Activated naive CD8-positive, alpha-beta T cell treated with anti-CD3 and anti-CD28 coated beads, Interleukin-2, amount 50 U/mL, for 24 hours (primary cell): ENCODE measurements at regions not wholly inside any gene's neighbourhood (a gene's known extent, or its start where the extent isn't known, plus 50 kb on each side); places are given as distances from the start of the nearest gene placed in this dataset.
"Not testable (repeated sequence)": the region's sequence is repeated elsewhere in the genome, so short reads cannot be mapped to it uniquely, and the experiment has no call there.

Experiments used
- ATAC-seq: fragments of 150-1000 bp; cut with Tn5 transposase; one replicate; pipeline ENCODE4 v1.10.0; 2021
- DNase-seq: peaks from one replicate; pipeline ENCODE4 v3.0.0; 2021
- H3K27ac Mint-ChIP-seq: one replicate; pipeline ENCODE4 v1.8.0; 2021; ENCODE audit warnings: mild to moderate bottlenecking, mixed read lengths
- H3K27me3 Mint-ChIP-seq: one replicate; pipeline ENCODE4 v1.8.0; 2021; ENCODE audit warnings: mixed read lengths
- H3K36me3 Mint-ChIP-seq: one replicate; pipeline ENCODE4 v1.8.0; 2021; ENCODE audit warnings: low read depth, mixed read lengths
- H3K4me1 Mint-ChIP-seq: one replicate; pipeline ENCODE4 v1.8.0; 2021; ENCODE audit warnings: mixed read lengths
- H3K4me3 Mint-ChIP-seq: one replicate; pipeline ENCODE4 v1.8.0; 2021; ENCODE audit warnings: mild to moderate bottlenecking, moderate library complexity, mixed read lengths
- H3K9me3 Mint-ChIP-seq: one replicate; pipeline ENCODE4 v1.8.0; 2021; ENCODE audit warnings: mixed read lengths

GRCh38 chr9:126166291-126166690 is 160.3 kb upstream of the MVB12B start:
- DNase-seq: no peak
- ATAC-seq: no peak
- Mint-ChIP-seq H3K27me3 (peaks cover 25% of the 10 kb centered on the region), H3K4me1 (no peaks in the 10 kb centered on the region), H3K36me3 (no peaks in the 10 kb centered on the region), H3K4me3 (no peak overlapping the region), H3K27ac (no peak overlapping the region), H3K9me3 (no peaks in the 10 kb centered on the region)

- H3K27me3 Mint-ChIP-seq: peaks cover 25% of the 10 kb centered on the region
- H3K4me1 Mint-ChIP-seq: no peaks in the 10 kb centered on the region
- DNase-seq: no peak
- no peaks in the 10 kb centered on the region for H3K9me3 Mint-ChIP-seq
- ATAC-seq: no peak
- no peaks in the 10 kb centered on the region for H3K36me3 Mint-ChIP-seq
- H3K4me3 Mint-ChIP-seq: no peak overlapping the region
- no peak overlapping the region for H3K27ac Mint-ChIP-seq
Observed at GRCh38 chr9:126166866-126167265, 159.8 kb upstream of the MVB12B start.

DNA sequence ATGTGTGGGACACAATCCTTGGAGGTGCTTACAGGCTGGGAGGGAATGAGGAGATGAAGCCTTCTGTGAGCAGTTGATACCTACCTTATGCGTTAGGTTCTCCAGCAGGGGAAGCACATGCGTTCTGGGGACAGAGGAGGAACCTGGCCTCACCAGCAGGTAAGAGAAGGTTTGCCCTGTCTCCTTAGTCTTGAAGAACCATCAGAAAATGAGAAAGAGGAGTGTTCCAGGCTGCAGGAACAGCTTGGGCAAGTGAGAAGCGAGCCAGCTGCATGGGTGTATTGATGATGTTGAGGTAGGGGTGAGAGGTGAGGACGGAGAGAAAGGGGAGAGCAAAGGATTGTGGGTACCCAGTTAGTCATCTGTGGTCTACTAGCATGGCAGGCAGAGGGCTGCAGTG is 156.9 kb upstream of the MVB12B start:
- Mint-ChIP-seq H3K27ac (no peak overlapping the region), H3K4me3 (no peak overlapping the region), H3K4me1 (no peaks in the 10 kb centered on the region), H3K9me3 (no peaks in the 10 kb centered on the region), H3K27me3 (peaks cover 21% of the 10 kb centered on the region), H3K36me3 (no peaks in the 10 kb centered on the region)
- no peak for DNase-seq
- no peak for ATAC-seq

DNA sequence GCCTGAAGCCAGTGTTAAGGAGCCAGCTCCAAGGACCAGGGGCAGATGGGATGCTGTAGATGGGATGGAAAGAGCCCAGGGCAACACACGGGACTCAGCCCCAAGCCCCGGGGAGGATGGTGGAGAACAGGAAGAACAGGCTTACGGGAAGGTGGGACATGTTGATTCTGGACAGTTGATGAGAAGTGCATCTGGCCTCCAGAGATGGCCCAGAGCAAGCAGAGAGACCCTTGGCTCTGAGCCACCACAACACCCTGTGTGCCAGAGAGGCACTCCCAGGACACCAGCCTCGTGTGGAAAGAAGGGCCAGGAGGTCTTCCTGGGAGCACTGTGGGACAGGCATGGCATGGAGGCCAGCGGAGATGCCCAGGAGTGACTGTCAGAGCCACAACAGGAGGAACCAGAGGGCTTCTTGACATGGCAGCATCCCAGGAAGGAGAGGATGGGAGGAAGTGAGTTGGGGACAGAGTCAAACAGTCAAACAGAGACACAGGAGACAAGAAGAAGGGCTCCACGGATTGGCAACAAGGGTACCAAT is 156.3 kb upstream of the MVB12B start:
- H3K36me3 Mint-ChIP-seq: no peaks in the 10 kb centered on the region
- ATAC-seq (no peak), DNase-seq (no peak)
- no peaks in the 10 kb centered on the region for H3K9me3 Mint-ChIP-seq
- no peak overlapping the region for H3K4me3 Mint-ChIP-seq
- H3K4me1 Mint-ChIP-seq: no peaks in the 10 kb centered on the region
- no peak overlapping the region for H3K27ac Mint-ChIP-seq
- peaks cover 21% of the 10 kb centered on the region for H3K27me3 Mint-ChIP-seq

DNA sequence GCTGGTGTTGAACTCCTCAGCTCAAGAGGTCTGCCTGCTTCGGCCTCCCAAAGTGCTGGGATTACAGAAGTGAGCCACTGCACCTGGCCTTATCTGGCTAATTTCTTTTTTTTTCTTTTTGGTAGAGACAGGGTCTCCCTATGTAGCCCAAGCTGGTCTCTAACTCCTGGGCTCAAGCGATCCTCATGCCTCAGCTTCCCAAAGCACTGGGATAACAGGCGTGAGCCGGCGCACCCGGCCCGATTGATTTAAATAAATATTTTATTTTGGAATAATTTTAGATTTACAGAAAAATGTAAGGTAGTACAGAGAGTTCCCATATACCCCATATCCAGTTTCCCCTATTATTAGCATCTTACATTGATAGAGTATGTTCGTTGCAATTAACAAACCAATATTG is 155.0 kb upstream of the MVB12B start:
- no peak for DNase-seq
- no peaks in the 10 kb centered on the region for H3K9me3 Mint-ChIP-seq
- H3K4me3 Mint-ChIP-seq: no peak overlapping the region
- no peaks in the 10 kb centered on the region for H3K36me3 Mint-ChIP-seq
- H3K4me1 Mint-ChIP-seq: no peaks in the 10 kb centered on the region
- peaks cover 16% of the 10 kb centered on the region for H3K27me3 Mint-ChIP-seq
- no peak overlapping the region for H3K27ac Mint-ChIP-seq
- no peak for ATAC-seq

DNA sequence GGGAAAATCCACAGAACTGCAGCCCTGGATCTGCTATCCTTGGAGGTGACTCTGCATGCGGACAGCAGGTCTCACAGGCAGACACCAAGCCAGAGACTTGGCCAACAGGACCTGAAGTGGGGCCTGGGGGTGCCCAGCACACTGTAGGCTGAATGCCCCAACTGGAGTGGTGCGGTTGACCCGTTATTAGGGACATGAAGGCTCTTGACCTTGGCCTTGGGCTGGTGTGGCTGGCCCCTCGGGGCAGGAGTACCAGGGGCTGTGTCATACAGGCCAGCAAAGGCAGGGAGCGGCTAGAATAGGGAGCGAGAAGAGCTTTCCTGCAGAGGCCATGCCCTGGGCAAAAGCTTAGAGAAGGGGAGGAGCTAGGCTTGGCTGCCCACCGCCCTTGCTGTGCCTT is 153.2 kb upstream of the MVB12B start:
- no peak for DNase-seq
- no peaks in the 10 kb centered on the region for H3K4me1 Mint-ChIP-seq
- no peaks in the 10 kb centered on the region for H3K36me3 Mint-ChIP-seq
- peaks cover 19% of the 10 kb centered on the region for H3K27me3 Mint-ChIP-seq
- H3K4me3 Mint-ChIP-seq: no peak overlapping the region
- no peak for ATAC-seq
- no peaks in the 10 kb centered on the region for H3K9me3 Mint-ChIP-seq
- no peak overlapping the region for H3K27ac Mint-ChIP-seq

DNA sequence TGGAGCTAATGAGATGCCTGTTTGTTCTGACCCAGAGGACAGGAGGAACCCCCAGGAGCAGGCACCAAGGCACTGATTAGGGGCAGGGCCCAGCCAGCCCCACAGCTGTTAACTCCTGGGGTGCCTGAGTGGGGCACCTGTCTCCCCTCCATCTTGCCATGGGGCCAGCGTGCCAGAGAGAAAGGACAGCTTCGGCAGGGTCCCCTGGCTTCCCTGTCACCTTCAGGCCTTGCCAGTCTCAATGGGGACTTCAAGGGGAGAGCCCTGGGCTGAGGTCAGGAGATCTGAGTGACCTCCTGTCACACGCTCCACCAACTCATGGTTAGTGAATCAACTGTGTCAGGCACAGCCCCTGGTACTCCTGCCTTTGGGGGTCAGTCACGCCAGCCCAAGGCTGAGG is 152.7 kb upstream of the MVB12B start:
- H3K27ac Mint-ChIP-seq: no peak overlapping the region
- DNase-seq (no peak), ATAC-seq (no peak)
- no peaks in the 10 kb centered on the region for H3K9me3 Mint-ChIP-seq
- H3K4me3 Mint-ChIP-seq: no peak overlapping the region
- H3K27me3 Mint-ChIP-seq: peaks cover 20% of the 10 kb centered on the region
- no peaks in the 10 kb centered on the region for H3K36me3 Mint-ChIP-seq
- no peaks in the 10 kb centered on the region for H3K4me1 Mint-ChIP-seq

DNA sequence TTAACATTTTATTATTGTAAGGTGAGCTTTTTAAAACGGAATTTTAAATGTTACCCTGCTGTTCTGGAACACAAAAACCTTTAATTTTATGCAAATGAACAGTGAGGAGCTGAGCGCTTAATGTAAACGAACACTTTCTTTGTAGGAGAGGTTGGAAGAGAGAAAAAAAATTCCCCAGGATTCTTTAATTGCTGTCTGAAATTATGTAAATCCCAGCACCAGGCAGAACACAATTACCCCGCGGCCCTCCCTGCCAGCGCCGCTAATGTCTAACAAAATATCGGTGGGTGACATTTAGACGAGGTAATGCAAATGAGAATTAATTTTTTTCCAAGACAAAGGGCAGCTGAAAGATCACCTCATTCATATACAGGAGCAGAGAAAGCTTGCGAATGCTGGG is 143.4 kb upstream of the MVB12B start:
- DNase-seq: no peak
- peaks cover 21% of the 10 kb centered on the region for H3K9me3 Mint-ChIP-seq
- no peak overlapping the region for H3K4me3 Mint-ChIP-seq
- no peaks in the 10 kb centered on the region for H3K4me1 Mint-ChIP-seq
- ATAC-seq: no peak
- peaks cover 63% of the 10 kb centered on the region for H3K27me3 Mint-ChIP-seq
- H3K36me3 Mint-ChIP-seq: no peaks in the 10 kb centered on the region
- H3K27ac Mint-ChIP-seq: no peak overlapping the region

GRCh38 chr9:126190994-126191393 is 135.6 kb upstream of the MVB12B start:
- not testable (repeated sequence) for H3K4me3 Mint-ChIP-seq, H3K9me3 Mint-ChIP-seq, DNase-seq, H3K27ac Mint-ChIP-seq, H3K4me1 Mint-ChIP-seq, ATAC-seq, H3K36me3 Mint-ChIP-seq
- peaks cover 40% of the 10 kb centered on the region for H3K27me3 Mint-ChIP-seq

GRCh38 chr9:126198854-126199253 is 127.8 kb upstream of the MVB12B start:
- H3K9me3 Mint-ChIP-seq: no peaks in the 10 kb centered on the region
- no peak for ATAC-seq
- no peaks in the 10 kb centered on the region for H3K4me1 Mint-ChIP-seq
- no peak overlapping the region for H3K27ac Mint-ChIP-seq
- H3K36me3 Mint-ChIP-seq: no peaks in the 10 kb centered on the region
- no peak for DNase-seq
- no peak overlapping the region for H3K4me3 Mint-ChIP-seq
- peaks cover 55% of the 10 kb centered on the region for H3K27me3 Mint-ChIP-seq

DNA sequence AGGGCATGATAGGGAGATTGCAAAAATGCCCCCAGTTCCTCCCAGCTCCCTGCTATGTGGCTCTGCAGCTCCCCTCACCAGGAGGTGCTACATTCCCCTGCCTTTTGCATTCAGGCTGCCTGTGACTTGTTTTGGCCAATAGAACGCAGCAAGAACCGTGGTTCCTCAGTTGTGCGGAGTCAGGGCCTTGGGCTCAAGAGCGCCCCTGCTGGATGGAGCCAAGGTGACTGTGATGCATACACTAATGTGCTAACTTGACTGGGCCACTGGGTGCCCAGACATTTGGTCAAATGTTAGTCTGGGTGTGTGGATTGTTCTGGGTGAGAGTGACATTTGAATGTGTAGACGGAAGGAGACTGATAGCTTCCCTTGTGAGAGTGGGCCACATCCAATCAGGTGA is 123.3 kb upstream of the MVB12B start:
- peaks cover 35% of the 10 kb centered on the region for H3K27me3 Mint-ChIP-seq

DNA sequence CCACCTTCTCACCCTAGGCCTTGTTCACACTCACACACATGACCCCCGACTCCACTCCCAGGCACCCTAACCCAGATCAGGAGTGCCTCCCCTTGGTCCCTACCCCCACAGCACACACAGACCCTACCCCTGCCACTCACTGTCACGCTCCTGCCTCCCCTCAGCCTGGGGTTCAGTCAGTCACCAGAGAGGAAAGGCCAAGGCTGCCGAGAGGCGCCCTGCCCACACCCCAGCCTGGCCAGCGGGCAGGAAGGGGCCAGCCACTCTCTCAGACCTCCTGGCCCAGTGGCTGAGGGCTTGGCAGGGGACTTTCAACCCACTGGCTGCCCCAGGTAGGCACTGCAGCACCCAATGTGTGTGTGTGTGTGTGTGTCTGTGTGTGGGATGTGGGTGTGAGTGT is 122.4 kb upstream of the MVB12B start:
- DNase-seq: no peak
- no peak overlapping the region for H3K4me3 Mint-ChIP-seq
- peaks cover 37% of the 10 kb centered on the region for H3K27me3 Mint-ChIP-seq
- H3K27ac Mint-ChIP-seq: no peak overlapping the region
- no peaks in the 10 kb centered on the region for H3K36me3 Mint-ChIP-seq
- H3K4me1 Mint-ChIP-seq: no peaks in the 10 kb centered on the region
- no peaks in the 10 kb centered on the region for H3K9me3 Mint-ChIP-seq
- ATAC-seq: no peak

More for the DNA sequence above, 123.3 kb upstream of the MVB12B start:
- H3K36me3 Mint-ChIP-seq: no peaks in the 10 kb centered on the region
- no peak overlapping the region for H3K27ac Mint-ChIP-seq
- no peak for DNase-seq
- ATAC-seq: no peak
- no peaks in the 10 kb centered on the region for H3K4me1 Mint-ChIP-seq
- no peaks in the 10 kb centered on the region for H3K9me3 Mint-ChIP-seq
- no peak overlapping the region for H3K4me3 Mint-ChIP-seq

DNA sequence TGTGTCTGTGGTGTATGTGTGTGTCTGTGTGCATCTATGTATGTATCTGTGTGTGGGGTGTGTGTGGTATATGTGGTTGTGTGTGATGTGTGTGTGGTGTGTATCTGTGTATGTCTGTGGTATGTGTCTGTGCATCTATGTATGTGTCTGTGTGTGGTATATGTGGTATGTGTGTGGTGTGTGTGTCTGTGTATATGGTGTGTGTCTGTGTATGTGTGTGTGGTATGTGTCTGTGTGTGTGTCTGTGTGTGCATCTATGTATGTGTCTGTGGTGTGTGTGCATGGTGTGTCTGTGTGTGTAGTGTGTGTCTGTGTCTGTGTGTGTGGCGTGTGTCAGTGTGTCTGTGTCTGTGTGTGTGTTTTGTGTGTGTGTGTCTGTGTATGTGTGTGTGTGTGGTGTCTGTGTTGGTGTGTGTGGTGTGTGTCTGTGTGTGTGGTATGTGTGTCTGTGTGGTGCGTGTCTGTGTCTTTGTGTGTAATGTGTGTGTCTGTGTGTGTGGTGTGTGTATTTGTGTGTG is 121.9 kb upstream of the MVB12B start:
- Mint-ChIP-seq H3K27ac (no peak overlapping the region), H3K9me3 (no peaks in the 10 kb centered on the region)
- no peak for DNase-seq

DNA sequence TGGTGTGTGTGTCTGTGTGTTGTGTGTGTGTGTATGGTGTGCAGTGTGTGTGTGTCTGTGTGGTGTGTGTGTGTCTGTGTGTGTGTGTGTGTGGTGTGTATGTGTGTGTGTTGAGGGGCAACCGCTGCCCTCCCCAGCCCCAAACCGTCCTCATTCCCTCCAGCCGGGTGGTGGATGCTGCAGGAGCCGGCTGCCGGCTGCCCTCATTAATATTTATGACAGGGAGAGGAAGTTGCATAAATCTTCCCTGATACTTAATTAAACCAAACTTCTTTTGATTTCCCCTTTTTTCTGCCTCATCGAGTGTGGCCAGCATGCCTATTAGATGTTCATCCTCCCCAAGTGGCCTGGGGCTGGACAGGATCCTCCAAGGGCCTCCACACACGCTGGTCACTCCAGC is 121.4 kb upstream of the MVB12B start:
- no peak overlapping the region for H3K27ac Mint-ChIP-seq
- no peak for ATAC-seq
- H3K27me3 Mint-ChIP-seq: peaks cover 33% of the 10 kb centered on the region
- H3K9me3 Mint-ChIP-seq: no peaks in the 10 kb centered on the region
- no peak for DNase-seq
- no peaks in the 10 kb centered on the region for H3K36me3 Mint-ChIP-seq
- H3K4me1 Mint-ChIP-seq: no peaks in the 10 kb centered on the region
- H3K4me3 Mint-ChIP-seq: no peak overlapping the region

More for the DNA sequence above, 121.9 kb upstream of the MVB12B start:
- H3K36me3 Mint-ChIP-seq: no peaks in the 10 kb centered on the region
- no peak for ATAC-seq
- no peak overlapping the region for H3K4me3 Mint-ChIP-seq
- H3K4me1 Mint-ChIP-seq: no peaks in the 10 kb centered on the region
- peaks cover 37% of the 10 kb centered on the region for H3K27me3 Mint-ChIP-seq

DNA sequence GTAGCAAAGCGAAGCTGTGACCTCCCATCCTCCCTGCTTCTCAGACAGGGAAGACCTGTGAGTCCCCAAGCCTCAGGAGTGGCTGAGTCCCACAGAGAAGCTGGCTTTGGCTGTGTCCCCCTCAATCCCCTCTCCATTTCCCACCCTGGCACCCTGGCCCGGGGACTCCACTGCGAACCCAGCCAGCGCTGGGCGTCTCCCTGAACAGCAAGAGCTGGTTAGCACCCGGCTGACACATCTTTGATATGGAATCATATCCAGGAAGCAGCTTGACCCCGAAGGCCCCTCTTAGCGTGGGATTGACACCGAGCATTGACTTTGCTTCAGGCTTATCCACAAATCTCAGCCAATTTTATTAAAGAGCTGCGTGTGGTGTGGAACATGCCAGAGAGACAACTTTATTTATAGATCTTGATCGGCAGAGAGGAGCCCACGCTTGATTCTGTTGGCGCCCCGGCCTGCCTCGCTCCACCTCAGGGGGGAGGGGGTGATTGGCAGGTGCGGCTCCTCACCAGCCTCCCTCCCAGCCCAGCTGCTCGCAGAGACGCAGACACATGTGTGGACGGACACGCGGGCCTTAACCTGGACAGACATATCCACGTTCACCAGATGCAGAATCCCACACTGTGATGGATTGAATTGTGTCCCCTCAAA is 120.7 kb upstream of the MVB12B start:
- no peak for ATAC-seq

More for the DNA sequence above, 120.7 kb upstream of the MVB12B start:
- Mint-ChIP-seq H3K36me3 (no peaks in the 10 kb centered on the region), H3K27ac (no peak overlapping the region), H3K4me1 (no peaks in the 10 kb centered on the region), H3K4me3 (no peak overlapping the region), H3K27me3 (peaks cover 29% of the 10 kb centered on the region), H3K9me3 (no peaks in the 10 kb centered on the region)
- DNase-seq: no peak
